Peyer's patch (tissue), 4 donors: ENCODE measurements at regions not wholly inside any gene's neighbourhood (a gene's known extent, or its start where the extent isn't known, plus 50 kb on each side); places are given as distances from the start of the nearest gene placed in this dataset.

Source experiments
- POLR2A ChIP-seq, 2 donors: fragments of 450-650 bp; IDR thresholded peaks; one replicate each; pipeline ENCODE4 v1.5.1; 2017; ENCODE audit warnings: antibody characterized with exemption in 2 of 2, mild to moderate bottlenecking in 2 of 2, moderate library complexity in 2 of 2
- TF ChIP-seq, protein P1 (sequence below), 6 experiments: fragments of 450-650 bp in 4 of 6; fragments of 200-600 bp in 2 of 6; sonication (generic) in 1 of 6; IDR thresholded peaks; one replicate each; pipeline ENCODE4 v1.5.1; 2017 to 2019; ENCODE audit warnings: antibody characterized with exemption in 6 of 6, mild to moderate bottlenecking in 3 of 6, moderate library complexity in 1 of 6

DNA sequence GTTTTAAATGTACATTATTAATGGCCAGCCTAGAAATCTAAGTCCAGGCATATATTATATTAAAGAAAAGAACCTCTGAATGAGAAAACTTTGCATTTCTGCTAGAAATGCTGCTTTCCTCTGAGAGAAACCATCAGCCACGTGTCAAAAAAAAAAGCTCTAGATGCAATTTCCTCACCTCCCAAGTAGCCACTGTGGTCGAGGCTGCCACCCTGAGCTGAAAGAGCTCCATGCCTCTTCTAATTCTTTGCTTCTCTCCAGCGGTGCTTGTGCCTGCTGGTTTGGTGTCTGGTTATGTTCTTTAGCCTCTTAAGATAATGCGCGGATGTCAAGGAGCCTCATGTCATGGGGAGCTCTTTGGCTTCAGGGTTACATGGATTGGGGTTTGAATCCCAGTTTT lies 316.0 kb downstream of the TFAP2C start:
- TF ChIP-seq, protein P1, sequence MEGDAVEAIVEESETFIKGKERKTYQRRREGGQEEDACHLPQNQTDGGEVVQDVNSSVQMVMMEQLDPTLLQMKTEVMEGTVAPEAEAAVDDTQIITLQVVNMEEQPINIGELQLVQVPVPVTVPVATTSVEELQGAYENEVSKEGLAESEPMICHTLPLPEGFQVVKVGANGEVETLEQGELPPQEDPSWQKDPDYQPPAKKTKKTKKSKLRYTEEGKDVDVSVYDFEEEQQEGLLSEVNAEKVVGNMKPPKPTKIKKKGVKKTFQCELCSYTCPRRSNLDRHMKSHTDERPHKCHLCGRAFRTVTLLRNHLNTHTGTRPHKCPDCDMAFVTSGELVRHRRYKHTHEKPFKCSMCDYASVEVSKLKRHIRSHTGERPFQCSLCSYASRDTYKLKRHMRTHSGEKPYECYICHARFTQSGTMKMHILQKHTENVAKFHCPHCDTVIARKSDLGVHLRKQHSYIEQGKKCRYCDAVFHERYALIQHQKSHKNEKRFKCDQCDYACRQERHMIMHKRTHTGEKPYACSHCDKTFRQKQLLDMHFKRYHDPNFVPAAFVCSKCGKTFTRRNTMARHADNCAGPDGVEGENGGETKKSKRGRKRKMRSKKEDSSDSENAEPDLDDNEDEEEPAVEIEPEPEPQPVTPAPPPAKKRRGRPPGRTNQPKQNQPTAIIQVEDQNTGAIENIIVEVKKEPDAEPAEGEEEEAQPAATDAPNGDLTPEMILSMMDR (IDR thresholded peaks at IDR 0.05): no peak
- no peak for TF ChIP-seq POLR2A (IDR thresholded peaks at IDR 0.05)
